ENCODE measurements at regions not wholly inside any gene's neighbourhood (a gene's known extent, or its start where the extent isn't known, plus 50 kb on each side); places are given as distances from the start of the nearest gene placed in this dataset.

DNA sequence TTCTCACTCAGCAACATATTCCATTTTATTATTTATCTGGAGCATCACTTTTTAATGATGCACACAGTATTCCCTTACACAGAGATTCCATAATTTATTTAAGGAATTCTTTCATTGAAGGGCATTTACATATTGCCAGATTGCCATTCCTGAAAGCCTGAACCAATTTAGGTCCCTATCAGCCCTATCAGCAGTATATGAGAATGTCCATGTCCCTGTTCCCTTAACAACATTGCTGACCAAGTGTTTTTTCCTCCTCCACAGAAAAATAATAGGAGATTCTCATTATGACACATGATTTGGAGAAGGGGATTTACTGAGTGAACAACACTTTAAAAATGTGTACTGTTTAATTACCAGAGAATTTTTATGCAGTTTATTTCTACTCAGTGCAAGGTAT is 90.1 kb upstream of the PHOX2B start:
- TF ChIP-seq, protein P1, sequence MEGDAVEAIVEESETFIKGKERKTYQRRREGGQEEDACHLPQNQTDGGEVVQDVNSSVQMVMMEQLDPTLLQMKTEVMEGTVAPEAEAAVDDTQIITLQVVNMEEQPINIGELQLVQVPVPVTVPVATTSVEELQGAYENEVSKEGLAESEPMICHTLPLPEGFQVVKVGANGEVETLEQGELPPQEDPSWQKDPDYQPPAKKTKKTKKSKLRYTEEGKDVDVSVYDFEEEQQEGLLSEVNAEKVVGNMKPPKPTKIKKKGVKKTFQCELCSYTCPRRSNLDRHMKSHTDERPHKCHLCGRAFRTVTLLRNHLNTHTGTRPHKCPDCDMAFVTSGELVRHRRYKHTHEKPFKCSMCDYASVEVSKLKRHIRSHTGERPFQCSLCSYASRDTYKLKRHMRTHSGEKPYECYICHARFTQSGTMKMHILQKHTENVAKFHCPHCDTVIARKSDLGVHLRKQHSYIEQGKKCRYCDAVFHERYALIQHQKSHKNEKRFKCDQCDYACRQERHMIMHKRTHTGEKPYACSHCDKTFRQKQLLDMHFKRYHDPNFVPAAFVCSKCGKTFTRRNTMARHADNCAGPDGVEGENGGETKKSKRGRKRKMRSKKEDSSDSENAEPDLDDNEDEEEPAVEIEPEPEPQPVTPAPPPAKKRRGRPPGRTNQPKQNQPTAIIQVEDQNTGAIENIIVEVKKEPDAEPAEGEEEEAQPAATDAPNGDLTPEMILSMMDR (IDR thresholded peaks at IDR 0.05): no peak
- TF ChIP-seq SIN3A (IDR thresholded peaks at IDR 0.05; ENCODE audit: borderline replicate concordance, insufficient read depth, low read depth, low read length): no peak

Measured in Panc1 (cell line).